ENCODE measurements at regions not wholly inside any gene's neighbourhood (a gene's known extent, or its start where the extent isn't known, plus 50 kb on each side); places are given as distances from the start of the nearest gene placed in this dataset.

- TF ChIP-seq, protein P1, sequence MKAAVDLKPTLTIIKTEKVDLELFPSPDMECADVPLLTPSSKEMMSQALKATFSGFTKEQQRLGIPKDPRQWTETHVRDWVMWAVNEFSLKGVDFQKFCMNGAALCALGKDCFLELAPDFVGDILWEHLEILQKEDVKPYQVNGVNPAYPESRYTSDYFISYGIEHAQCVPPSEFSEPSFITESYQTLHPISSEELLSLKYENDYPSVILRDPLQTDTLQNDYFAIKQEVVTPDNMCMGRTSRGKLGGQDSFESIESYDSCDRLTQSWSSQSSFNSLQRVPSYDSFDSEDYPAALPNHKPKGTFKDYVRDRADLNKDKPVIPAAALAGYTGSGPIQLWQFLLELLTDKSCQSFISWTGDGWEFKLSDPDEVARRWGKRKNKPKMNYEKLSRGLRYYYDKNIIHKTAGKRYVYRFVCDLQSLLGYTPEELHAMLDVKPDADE (IDR thresholded peaks at IDR 0.05): no peak
- TF ChIP-seq POLR2AphosphoS5 (IDR thresholded peaks at IDR 0.05; ENCODE audit: low read depth): peak; percentile 47
These were observed 99.7 kb upstream of the HSD17B12 start (continued) for GRCh38 chr11:43580735-43581369.

- Mint-ChIP-seq H3K36me3 (ENCODE audit: low read depth) (no peaks in the 10 kb centered on the region), H3K4me1 (peaks cover 30% of the 10 kb centered on the region), H3K27me3 (ENCODE audit: insufficient read depth, low read depth, poor library complexity) (peaks cover 84% of the 10 kb centered on the region), H3K9me3 (no peaks in the 10 kb centered on the region), H3K27ac (no peak overlapping the region), H3K4me3 (peak overlapping the region; percentile 88)
- H3K4me1 ChIP-seq (ENCODE audit: insufficient read depth): peaks cover 41% of the 10 kb centered on the region
- DNase-seq (ENCODE audit: low spot score) (no peak), ATAC-seq (no peak)
- TF ChIP-seq ZNF331 (CRISPR knock-in tag; IDR thresholded peaks at IDR 0.05; ENCODE audit: low read depth) (no peak), EZH2 (IDR thresholded peaks at IDR 0.05; ENCODE audit: low read depth, unreplicated experiment) (peak; percentile 97), POLR2AphosphoS5 (IDR thresholded peaks at IDR 0.05; ENCODE audit: low read depth) (no peak)
- TF ChIP-seq, protein P1 (IDR thresholded peaks at IDR 0.05): no peak
- H3K27ac ChIP-seq (ENCODE audit: low read depth): no peak overlapping the region
- H3K4me3 ChIP-seq: peak overlapping the region; percentile 91
- H3K27me3 ChIP-seq (ENCODE audit: insufficient read depth): peaks cover 92% of the 10 kb centered on the region
- H3K9me2 ChIP-seq (ENCODE audit: insufficient read depth): no peaks in the 10 kb centered on the region
- peak overlapping the region; percentile 76 for H3K4me2 ChIP-seq
- H3K36me3 ChIP-seq (ENCODE audit: insufficient read depth): no peaks in the 10 kb centered on the region; the same call in 1 of the 2 replicates
- peaks cover 12% of the 10 kb centered on the region; the same call in 1 of the 2 replicates for H3F3A ChIP-seq (replicated peaks; ENCODE audit: low read depth)
- no peaks in the 10 kb centered on the region for H3K79me2 ChIP-seq (replicated peaks; ENCODE audit: insufficient read depth)
- peaks cover 5% of the 10 kb centered on the region for H4K20me1 ChIP-seq (replicated peaks; ENCODE audit: insufficient read depth)
- H2AFZ ChIP-seq: peak overlapping the region; percentile 85; the same call in 1 of the 2 replicates
These were observed 99.0 kb upstream of the HSD17B12 start for GRCh38 chr11:43581370-43582023.

DNA sequence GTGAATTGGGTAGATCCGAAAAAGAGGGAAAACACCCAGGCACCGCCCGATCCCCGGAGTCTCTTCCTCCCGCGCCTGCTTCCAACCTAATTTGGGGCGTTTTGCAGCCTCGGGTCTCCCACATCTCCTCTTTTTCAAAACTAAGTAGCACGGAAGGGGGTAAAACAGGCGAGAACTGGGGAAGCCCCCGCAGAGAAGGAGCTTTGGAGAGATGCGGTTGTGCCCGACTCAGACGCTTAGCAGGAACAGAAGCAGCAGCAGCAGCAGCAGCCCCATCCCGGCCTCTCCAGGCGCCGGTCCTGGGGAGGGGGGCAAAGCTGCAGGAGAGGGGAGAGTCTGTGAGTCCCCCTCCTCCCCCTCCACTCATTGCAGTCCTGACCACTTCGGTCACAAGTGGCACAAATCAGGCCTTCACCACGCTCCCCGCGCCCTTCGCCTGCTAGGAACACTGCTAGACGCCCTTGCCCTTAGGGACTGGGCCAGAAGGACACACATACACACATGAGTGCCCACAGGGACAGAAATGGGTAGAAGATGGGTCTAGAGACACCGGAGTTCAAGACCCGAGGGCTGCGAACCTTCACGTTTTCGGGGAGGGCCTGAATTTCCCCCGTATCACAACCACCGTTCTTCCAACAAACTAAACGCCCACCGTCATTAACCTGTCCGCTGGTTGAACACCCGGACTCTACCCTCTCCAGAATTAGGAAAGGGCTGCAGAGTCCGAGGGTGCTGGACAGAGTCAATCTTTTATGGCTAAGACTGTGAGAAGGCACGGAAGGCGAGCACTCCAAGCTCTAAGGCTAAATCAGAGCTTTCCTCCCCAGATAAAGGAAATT, 98.3 kb upstream of the HSD17B12 start:
- H3K27ac ChIP-seq (ENCODE audit: low read depth): no peak overlapping the region
- peaks cover 4% of the 10 kb centered on the region for H4K20me1 ChIP-seq (replicated peaks; ENCODE audit: insufficient read depth)
- TF ChIP-seq EZH2phosphoT487 (IDR thresholded peaks at IDR 0.05; ENCODE audit: unreplicated experiment): peak; percentile 85
- TF ChIP-seq EZH2 (IDR thresholded peaks at IDR 0.05; ENCODE audit: low read depth, unreplicated experiment): peak; percentile 84
- no peak for TF ChIP-seq CREB1 (CRISPR knock-in tag; IDR thresholded peaks at IDR 0.05; ENCODE audit: low read depth)
- no peak for TF ChIP-seq ZNF462 (CRISPR knock-in tag; IDR thresholded peaks at IDR 0.05)
- H3K4me3 ChIP-seq: peak overlapping the region; percentile 91
- DNase-seq (ENCODE audit: low spot score) (peak; percentile 40), ATAC-seq (peak; percentile 1; the same call in 2 of the 3 replicates)
- Mint-ChIP-seq H3K4me3 (peak overlapping the region; percentile 88), H3K36me3 (ENCODE audit: low read depth) (no peaks in the 10 kb centered on the region), H3K27me3 (ENCODE audit: insufficient read depth, low read depth, poor library complexity) (peaks cover 76% of the 10 kb centered on the region), H3K4me1 (peaks cover 26% of the 10 kb centered on the region), H3K27ac (no peak overlapping the region), H3K9me3 (no peaks in the 10 kb centered on the region)
- H3K79me2 ChIP-seq (replicated peaks; ENCODE audit: insufficient read depth): no peaks in the 10 kb centered on the region
- peak overlapping the region; percentile 76 for H3K4me2 ChIP-seq
- peaks cover 12% of the 10 kb centered on the region; the same call in 1 of the 2 replicates for H3F3A ChIP-seq (replicated peaks; ENCODE audit: low read depth)
- H2AFZ ChIP-seq: peak overlapping the region; percentile 32; the same call in 1 of the 2 replicates
- peaks cover 85% of the 10 kb centered on the region for H3K27me3 ChIP-seq (ENCODE audit: insufficient read depth)
- no peaks in the 10 kb centered on the region; the same call in 1 of the 2 replicates for H3K36me3 ChIP-seq (ENCODE audit: insufficient read depth)
- H3K9me2 ChIP-seq (ENCODE audit: insufficient read depth): no peaks in the 10 kb centered on the region
- peaks cover 38% of the 10 kb centered on the region for H3K4me1 ChIP-seq (ENCODE audit: insufficient read depth)

All from GM23338 (cell line).